CD4-positive, alpha-beta T cell treated with Interleukin-17A for 1 hour (primary cell): ENCODE measurements at regions not wholly inside any gene's neighbourhood (a gene's known extent, or its start where the extent isn't known, plus 50 kb on each side); places are given as distances from the start of the nearest gene placed in this dataset.

Experiments
- DNase-seq: peaks from one replicate; pipeline ENCODE4 v3.0.0-alpha.2; 2020

DNA sequence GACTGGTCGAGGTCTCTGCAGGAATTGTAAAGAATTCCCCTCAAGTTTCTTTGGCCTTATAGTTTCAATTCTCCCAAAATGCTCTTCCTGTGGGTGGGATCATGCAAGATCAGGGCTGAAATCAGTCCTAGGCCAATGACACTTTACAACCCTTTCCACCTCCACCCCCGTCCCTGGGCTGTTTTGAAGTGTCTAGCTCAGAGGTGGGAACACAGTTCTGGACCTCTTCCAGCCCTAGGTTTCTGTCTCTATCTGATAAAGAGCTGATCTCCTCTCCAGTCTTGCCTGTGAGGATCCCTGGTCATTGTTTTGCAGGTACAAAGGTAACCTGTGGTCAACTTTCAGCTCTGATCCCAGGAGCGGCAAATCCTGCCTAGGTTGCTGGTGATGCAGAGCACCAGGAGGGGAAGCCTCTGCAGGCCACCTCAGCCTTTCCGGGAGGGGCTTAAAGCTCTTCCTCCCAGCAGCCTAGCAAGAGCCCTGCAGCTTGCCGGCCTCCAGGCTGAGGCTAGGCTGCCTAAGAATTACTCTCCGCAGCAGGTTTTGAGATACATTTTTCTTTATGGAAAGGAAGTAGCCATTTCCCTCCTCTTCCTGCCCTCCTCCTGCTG is 69.8 kb upstream of the WIPF1 start:
- no peak for DNase-seq

DNA sequence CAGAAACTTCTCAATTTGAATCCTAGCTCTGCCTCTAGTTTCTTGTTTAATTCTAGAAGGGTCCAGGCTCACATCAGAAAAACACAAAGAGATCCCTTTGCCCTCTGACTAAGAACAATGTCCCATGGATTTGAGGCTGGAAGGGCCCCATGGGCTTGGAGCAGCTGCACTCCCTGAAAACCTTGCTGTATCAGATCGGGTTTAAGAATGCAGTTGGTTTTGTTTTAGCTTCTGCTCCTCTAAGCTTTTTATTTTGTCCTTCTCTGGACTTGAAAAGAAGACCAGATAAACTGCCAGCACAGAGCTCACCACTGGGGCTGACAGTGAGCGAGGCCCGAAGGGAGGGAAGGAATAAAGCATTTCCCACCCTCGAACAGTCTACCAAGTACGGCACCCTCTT is 69.2 kb upstream of the WIPF1 start:
- no peak for DNase-seq

DNA sequence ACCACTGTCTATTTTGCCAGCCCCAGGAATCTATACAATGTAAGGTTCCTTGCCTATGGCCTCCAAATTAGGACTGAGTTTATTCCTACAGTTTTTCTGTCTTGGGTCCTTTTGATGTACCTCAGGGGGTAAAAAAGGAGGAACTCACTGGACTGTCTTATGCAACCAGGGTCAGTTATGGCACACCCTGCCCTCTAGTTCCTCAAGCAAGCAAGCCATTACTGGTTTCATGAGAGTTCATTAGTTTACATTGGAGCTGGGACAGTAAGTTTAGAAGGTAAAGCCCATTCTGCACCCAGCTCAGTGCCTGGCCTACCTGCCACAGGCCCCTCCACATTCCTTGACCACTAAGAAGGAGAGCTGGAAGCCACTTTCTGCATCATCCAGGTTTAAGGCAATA is 68.7 kb upstream of the WIPF1 start:
- DNase-seq: no peak

DNA sequence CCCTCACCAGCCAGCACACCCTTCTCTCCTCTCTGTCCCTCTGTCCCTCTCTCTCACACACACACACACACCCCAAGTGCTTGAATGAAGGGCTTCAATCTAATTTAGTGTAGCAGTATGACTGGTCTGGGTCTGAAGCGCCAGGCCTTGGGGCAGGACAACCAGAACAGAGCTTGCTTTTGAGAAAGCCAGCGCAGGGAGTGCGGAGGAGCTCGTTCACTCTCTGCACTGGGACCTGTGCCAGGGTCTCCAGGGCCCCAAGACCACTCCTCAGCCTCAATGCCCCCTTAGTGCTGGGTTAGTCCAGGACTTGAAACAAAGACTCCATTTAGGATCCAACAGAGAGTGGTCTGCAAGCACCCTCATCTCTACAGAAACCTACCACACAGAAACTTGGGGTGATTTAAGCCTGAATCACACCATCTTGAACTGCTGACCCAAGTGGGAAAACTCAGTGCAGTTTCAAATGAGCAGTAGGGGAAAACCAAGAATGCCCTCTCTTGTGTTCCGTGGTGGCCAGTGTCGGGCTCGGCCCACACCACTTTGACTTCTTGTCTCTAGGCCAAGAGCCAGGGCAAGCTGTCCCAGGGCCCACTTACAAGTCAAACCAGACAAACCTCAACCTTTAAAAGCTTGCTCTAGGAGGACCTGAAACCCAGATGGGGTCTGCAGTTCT is 66.6 kb upstream of the WIPF1 start:
- no peak for DNase-seq

DNA sequence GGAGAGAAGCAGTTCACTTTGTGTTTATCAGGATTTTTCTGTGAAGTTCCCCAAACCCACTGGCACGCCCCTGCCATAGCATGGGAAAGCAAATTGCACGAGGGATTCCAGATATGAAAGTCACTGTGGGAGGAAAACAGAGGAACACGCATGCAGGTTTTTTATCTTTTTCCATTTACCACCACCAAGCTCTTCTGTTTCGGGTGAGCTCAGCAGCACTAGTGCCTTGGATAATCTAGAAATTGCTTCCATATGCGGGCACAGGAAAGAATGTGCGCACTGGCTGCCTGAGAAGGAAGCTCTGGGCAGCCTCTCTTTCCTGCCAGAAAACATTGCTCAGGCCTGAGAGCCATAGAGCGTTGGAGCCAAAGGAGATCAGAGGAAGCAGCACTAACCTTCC is 65.9 kb upstream of the WIPF1 start:
- no peak for DNase-seq

DNA sequence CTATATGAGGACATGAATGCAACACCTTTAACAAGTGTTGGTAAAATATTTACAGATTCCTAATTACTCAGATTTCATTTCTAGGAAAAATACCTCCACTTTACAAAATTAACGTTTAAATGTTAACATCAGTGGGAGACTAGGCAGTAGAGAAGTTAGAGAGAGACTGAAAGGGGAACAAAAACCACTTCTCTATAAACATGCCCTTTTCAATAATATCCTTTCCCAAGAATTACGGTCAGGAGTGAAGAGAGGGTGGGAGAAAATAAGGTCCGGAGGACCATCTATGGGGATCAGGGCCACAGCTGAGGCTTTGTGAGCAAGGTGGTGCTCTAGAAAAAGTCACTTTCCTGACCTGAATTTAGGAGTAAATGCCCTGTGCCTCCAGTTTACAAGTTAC is 65.3 kb upstream of the WIPF1 start:
- DNase-seq: no peak

DNA sequence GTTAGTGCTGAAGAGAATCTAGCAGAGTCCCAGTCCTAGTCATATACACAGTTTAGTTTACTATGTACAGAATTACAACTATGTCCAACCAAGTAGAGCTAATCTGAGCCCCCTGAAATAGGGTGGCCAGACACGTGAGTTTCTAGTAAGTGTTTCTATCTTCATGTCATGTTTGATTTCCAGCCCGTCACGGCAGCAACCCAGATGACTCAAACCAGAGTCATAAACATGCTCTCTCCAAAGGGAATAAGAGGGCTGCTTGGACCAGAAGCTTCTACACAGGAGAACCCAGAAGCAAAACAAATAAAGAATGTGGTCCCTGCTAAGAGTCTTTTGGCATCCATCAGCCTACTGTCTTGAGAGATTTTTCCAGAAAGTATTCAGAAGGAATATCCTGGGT is 64.9 kb upstream of the WIPF1 start:
- DNase-seq: no peak

DNA sequence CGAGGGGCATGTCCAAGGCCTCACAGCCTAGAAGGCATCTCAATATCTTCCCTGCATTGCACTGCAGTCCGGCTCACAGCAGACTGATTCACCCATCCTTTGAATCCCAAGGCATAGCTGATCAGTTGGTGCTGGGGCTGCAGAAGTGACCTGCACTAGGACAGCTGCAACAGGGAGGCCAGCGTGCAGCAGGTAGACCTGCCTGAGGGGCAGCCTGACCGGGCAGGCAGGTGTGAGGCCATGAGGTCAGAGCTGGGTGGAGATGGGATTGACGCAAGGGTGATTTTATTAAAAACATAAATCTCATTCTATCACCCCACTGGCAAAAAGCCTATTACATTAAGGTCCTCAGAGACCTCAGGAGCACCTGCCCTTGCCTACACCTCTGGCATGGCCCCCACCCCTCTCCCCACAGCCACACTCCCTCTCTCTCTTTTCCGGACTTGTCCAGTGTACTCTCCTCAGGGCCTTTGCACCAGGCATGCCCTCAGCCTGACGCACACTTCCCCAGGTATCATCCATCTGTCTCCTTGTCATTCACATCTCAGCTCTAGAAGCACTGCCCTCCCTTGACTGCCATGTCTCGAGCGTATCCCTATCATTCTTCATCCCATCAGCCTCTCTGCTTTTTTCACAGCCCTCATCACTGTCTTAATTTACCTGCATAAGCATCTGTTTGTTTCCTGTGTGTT is 63.5 kb upstream of the WIPF1 start:
- no peak for DNase-seq

DNA sequence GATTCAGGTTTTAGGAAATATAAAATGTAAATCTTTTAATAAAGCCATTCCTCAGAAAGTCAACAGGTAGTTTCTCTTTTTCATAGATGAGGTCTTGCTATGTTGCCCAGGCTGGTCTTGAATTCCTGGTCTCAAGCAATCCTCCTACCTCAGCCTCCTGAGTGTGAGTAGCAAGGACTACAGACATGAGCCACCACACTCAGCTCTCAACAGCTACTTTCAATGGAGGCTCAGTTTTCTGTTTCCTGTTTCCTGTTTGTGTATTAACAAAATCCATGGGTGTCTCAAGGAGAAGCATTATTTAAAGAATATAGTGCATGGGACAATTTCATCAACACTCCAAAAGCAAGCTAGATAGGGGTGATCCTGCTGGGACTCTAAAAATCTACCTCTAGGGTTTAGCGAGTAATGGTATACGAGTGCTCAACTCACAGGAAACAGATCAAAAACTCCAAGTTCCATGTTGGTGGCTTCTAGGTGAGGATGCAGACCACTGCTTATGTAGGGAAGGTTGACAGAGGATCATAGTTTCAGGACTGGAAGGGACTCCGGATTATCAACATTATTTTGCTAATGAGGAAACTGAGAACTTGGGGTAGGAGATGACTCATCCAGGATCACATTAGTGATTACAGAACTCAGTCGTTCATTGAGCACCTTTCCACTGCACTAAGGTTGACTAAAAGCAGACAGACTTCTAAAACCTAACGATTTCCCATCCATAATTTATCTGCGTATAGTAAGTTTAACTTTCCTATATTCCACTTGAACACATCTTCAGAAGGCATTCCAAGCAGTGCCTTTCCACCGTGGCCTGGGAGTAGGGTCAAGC is 61.7 kb upstream of the WIPF1 start:
- DNase-seq: no peak

DNA sequence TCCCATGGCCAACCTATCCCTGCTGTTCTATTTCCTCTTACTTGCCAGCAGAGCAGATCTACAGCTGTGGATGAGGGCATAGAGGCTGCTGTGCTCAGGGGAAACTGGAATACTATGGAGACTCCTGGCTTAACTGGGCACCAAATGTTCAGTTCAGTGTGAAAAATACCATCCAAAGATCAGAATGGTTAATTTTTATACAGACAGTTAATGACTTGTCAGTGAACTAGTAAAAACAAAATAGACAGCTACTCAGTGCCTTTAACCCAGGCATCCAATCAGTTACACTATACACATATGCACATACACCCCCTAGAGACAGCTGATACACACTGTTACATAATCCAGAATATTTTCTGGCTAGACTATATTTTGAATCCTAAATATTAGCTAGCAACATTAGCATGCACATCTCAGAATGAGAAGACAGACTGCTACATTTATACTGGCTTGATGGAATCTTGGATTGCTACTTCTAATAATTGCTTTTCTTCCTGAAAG is 59.1 kb upstream of the WIPF1 start:
- no peak for DNase-seq

DNA sequence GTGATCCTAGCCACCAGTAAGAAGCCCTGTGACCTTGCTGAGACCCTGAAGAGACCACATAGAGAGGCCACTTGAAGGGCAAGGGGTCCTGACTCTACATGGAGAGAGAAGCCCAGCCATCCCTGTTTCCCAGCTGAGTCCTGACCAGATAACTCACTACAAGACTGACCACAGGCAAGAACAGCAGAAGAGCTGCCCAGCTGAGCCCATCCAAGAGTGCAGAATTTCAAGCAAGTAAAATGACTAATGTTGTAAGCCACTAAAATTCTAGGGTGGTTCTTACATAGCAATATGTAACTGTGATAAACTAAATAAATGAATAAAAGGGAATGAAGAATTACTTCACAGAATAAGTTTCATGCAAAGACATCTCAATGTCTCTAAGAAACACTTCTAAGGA is 58.4 kb upstream of the WIPF1 start:
- DNase-seq: no peak

DNA sequence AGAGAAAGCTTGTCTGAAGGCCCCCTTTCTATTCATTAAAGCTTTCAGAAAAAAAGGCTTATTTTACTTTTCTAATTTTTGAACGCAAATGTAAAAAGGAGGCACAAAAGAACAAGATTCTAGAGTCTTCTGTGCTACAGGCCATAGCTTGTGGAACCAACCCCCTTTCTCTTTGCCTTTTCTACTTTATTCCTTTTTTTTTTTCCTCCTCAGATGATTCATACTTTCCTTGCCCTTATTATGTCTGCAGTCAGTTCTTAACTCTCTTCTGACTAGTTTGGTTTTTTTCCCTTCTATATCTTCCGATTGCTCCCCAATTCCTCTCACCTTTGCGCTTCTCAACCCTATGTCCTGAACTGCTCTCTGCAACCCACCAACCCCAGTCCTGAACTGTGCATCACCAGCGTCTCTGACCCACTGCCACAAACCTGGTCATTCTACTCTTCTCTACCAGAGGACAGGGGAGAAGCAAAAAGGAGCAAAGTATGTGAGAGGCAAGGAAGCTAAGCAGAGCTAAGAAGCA is 56.9 kb upstream of the WIPF1 start:
- no peak for DNase-seq

DNA sequence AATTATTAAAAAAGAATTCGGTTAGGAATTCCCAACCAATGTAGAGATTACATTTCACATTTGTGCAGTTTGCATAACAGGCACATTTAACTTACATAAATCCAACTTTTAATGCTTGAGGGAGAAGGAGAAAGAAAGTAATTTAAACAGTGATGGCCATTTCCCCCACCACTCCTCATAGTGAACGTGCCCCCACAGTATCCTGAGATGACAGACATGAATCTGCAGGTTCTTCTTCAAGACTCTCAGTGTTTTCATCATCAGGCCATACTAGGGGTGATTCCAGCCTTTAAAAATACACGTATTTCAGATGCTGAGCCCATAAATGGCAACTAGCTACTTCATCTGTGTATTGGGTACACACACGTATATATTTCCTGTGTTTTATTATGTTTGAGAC is 51.3 kb upstream of the WIPF1 start:
- no peak for DNase-seq
